Mesendoderm (in vitro differentiated cells): ENCODE measurements at regions not wholly inside any gene's neighbourhood (a gene's known extent, or its start where the extent isn't known, plus 50 kb on each side); places are given as distances from the start of the nearest gene placed in this dataset.

Experiments
- DNase-seq: peaks from one replicate; pipeline ENCODE4 v3.0.0; 2013
- H2AK5ac ChIP-seq: 2 replicates; pipeline ENCODE4 v1.6.1; 2013; ENCODE audit warnings: low read length, inconsistent platforms
- H2BK120ac ChIP-seq: 2 replicates; pipeline ENCODE4 v1.6.1; 2013; ENCODE audit warnings: low read depth, mild to moderate bottlenecking, low read length, moderate library complexity, mixed read lengths
- H2BK15ac ChIP-seq: replicated peaks from 2 replicates; pipeline ENCODE4 v1.6.1; 2013; ENCODE audit warnings: low read depth, mild to moderate bottlenecking, moderate library complexity
- H2BK5ac ChIP-seq: 2 replicates; pipeline ENCODE4 v1.6.1; 2013; ENCODE audit warnings: low read length, inconsistent platforms
- H3K18ac ChIP-seq: 2 replicates; pipeline ENCODE4 v1.6.1; 2013; ENCODE audit warnings: mild to moderate bottlenecking, low read length, mixed read lengths
- H3K23ac ChIP-seq: one replicate; pipeline ENCODE4 v1.6.1; 2013; ENCODE audit warnings: low read length
- H3K27ac ChIP-seq: 2 replicates; pipeline ENCODE4 v1.5.1; 2013; ENCODE audit warnings: low read depth, mild to moderate bottlenecking, inconsistent platforms, low read length, moderate library complexity
- H3K27me3 ChIP-seq: 2 replicates; pipeline ENCODE4 v1.6.1; 2013; ENCODE audit warnings: low read length, control low read depth, mild to moderate bottlenecking, inconsistent platforms; ENCODE audit not compliant: insufficient read depth, poor library complexity
- H3K36me3 ChIP-seq: 2 replicates; pipeline ENCODE4 v1.6.1; 2013; ENCODE audit warnings: low read length, inconsistent platforms; ENCODE audit not compliant: control insufficient read depth, insufficient read depth
- H3K4ac ChIP-seq: one replicate; pipeline ENCODE4 v1.6.1; 2013; ENCODE audit warnings: low read depth, mild to moderate bottlenecking, low read length, moderate library complexity
- H3K4me1 ChIP-seq: 2 replicates; pipeline ENCODE4 v1.6.1; 2013; ENCODE audit warnings: low read depth, low read length, inconsistent platforms; ENCODE audit not compliant: control insufficient read depth
- H3K4me2 ChIP-seq: 2 replicates; pipeline ENCODE4 v1.6.1; 2013; ENCODE audit warnings: low read length
- H3K4me3 ChIP-seq: 2 replicates; pipeline ENCODE4 v1.5.1; 2013; ENCODE audit warnings: mild to moderate bottlenecking, low read length
- H3K56ac ChIP-seq: one replicate; pipeline ENCODE4 v1.6.1; 2013; ENCODE audit warnings: low read length
- H3K79me1 ChIP-seq: 2 replicates; pipeline ENCODE4 v1.6.1; 2013; ENCODE audit warnings: low read length, inconsistent platforms
- H3K79me2 ChIP-seq: 2 replicates; pipeline ENCODE4 v1.6.1; 2013; ENCODE audit warnings: mild to moderate bottlenecking, low read length; ENCODE audit not compliant: control insufficient read depth, insufficient read depth
- H3K9ac ChIP-seq: 2 replicates; pipeline ENCODE4 v1.6.1; 2013; ENCODE audit warnings: low read length, inconsistent platforms
- H4K5ac ChIP-seq: one replicate; pipeline ENCODE4 v1.6.1; 2013; ENCODE audit warnings: low read length
- H4K8ac ChIP-seq: one replicate; pipeline ENCODE4 v1.6.1; 2013; ENCODE audit warnings: low read depth, mild to moderate bottlenecking, control low read depth, low read length, moderate library complexity
- WGBS: extraction: QIAGEN DNeasy Blood & Tissue Kit; methylation state at CpG from one replicate; pipeline ENCODE4 v1.1.7; 2013; ENCODE audit warnings: low lambda C conversion rate, missing lambda C conversion rate; ENCODE audit not compliant: insufficient coverage; ENCODE audit errors: extremely low coverage; 5-methylcytosine and 5-hydroxymethylcytosine counted together

DNA sequence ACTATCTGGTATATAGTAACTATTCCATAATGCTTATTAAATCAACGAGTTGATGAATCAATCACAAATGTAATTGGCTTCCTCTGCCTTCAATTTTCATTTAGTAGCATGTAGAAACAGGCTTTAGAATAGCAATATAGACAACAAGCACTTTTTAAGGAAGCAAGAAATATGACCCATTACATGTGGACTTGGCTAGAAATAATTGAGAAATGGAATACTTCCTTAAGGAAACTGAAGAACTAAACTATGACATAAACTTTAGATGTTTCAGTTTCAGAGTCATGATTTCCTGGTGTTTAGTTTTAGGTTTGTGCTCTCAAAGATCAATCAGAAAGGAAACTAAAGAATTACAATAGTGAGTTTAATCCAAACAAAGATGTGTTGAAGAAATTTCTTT, 443.8 kb downstream of the MBD2 start:
- Histone ChIP-seq H3K23ac (no peak overlapping the region), H3K27me3 (no peaks in the 10 kb centered on the region), H4K8ac (no peak overlapping the region), H3K27ac (no peak overlapping the region), H2AK5ac (no peak overlapping the region), H3K4me3 (no peak overlapping the region), H3K79me2 (no peaks in the 10 kb centered on the region), H2BK120ac (no peak overlapping the region), H3K79me1 (no peaks in the 10 kb centered on the region), H3K56ac (no peak overlapping the region), H2BK5ac (no peak overlapping the region), H3K4ac (no peak overlapping the region), H3K9ac (no peak overlapping the region), H3K4me1 (no peaks in the 10 kb centered on the region), H3K18ac (no peak overlapping the region), H3K4me2 (no peak overlapping the region), H4K5ac (no peak overlapping the region), H2BK15ac (no peak overlapping the region), H3K36me3 (no peaks in the 10 kb centered on the region)
- DNase-seq: no peak
- no CpG with 5 or more reads among the region's 1 CpG for WGBS

DNA sequence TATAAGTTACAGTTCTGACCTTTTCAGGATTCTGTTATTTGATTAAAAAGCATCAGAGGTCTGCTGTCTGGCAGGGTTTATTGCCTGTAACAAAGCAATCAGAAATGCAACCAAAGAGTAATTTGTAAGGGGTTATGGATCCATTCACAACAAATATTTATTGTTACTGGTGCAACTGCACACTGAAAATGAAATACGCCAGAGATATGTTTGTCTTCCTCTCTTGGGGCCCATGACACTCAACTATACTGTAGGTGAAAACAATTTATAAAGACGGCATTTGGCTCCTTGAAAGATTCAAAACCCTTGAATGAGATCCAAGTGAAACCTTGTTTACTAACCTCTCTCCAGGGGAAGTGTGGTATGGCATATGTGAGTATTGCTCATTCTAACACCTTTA, 452.2 kb downstream of the MBD2 start:
- no peaks in the 10 kb centered on the region for H3K36me3 ChIP-seq
- H3K9ac ChIP-seq: no peak overlapping the region
- no peak overlapping the region for H2BK5ac ChIP-seq
- no peak overlapping the region for H3K4ac ChIP-seq
- H4K8ac ChIP-seq: no peak overlapping the region
- no peaks in the 10 kb centered on the region for H3K4me1 ChIP-seq
- no peak for DNase-seq
- H3K56ac ChIP-seq: no peak overlapping the region
- no peak overlapping the region for H2BK120ac ChIP-seq
- WGBS: no CpG with 5 or more reads among the region's 2 CpGs
- H3K27ac ChIP-seq: no peak overlapping the region
- H3K27me3 ChIP-seq: no peaks in the 10 kb centered on the region
- no peak overlapping the region for H3K4me2 ChIP-seq
- H3K23ac ChIP-seq: no peak overlapping the region
- no peaks in the 10 kb centered on the region for H3K79me2 ChIP-seq
- H3K79me1 ChIP-seq: no peaks in the 10 kb centered on the region
- H2AK5ac ChIP-seq: no peak overlapping the region
- no peak overlapping the region for H2BK15ac ChIP-seq
- no peak overlapping the region for H4K5ac ChIP-seq
- no peak overlapping the region for H3K18ac ChIP-seq
- no peak overlapping the region for H3K4me3 ChIP-seq

DNA sequence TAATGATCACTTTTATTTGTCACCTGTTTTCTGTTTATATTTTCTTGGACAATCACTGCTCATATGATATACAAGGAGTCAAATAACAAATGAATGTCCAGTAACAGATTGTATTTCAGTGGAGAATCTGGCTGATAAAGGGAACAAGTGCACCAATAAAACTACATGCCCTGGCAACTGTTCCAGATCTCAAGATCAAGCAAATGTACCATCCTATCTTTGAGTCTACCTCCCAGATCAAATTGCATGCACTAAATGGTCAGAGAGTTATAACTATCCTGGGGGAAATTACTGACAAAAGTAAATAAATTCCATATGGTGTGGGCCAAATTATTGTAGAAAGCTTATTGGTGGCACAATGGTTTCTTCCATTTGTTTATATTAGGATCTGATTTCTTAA, 452.8 kb downstream of the MBD2 start:
- Histone ChIP-seq H3K36me3 (no peaks in the 10 kb centered on the region), H3K18ac (no peak overlapping the region), H3K56ac (no peak overlapping the region), H3K4me3 (no peak overlapping the region), H3K4ac (no peak overlapping the region), H3K79me2 (no peaks in the 10 kb centered on the region), H3K4me1 (no peaks in the 10 kb centered on the region), H4K8ac (no peak overlapping the region), H3K9ac (no peak overlapping the region), H2BK15ac (no peak overlapping the region), H3K23ac (no peak overlapping the region), H4K5ac (no peak overlapping the region), H2BK5ac (no peak overlapping the region), H2AK5ac (no peak overlapping the region), H3K27ac (no peak overlapping the region), H3K79me1 (no peaks in the 10 kb centered on the region), H3K4me2 (no peak overlapping the region), H2BK120ac (no peak overlapping the region), H3K27me3 (no peaks in the 10 kb centered on the region)
- DNase-seq: no peak

DNA sequence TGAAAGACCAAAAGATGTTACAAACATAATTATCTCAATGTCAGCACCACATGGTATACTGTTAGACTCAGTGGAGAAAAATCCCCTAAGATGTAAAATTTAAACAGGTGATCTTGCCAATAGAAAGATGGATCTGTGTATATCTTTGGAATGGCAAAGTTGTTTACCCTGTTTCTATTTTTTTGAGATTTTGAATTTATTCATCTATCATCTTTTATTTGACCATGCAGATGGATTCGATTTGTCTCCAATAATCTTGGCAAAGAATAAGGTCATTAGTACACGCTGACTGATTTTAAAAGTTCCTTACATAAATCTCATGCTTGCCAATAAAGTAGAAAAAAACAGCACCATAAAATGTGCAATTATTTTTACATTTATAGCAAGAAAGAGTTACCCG, 459.3 kb downstream of the MBD2 start:
- WGBS: no CpG with 5 or more reads among the region's 3 CpGs
- no peak overlapping the region for H2BK5ac ChIP-seq
- H2AK5ac ChIP-seq: no peak overlapping the region
- no peak for DNase-seq
- no peaks in the 10 kb centered on the region for H3K79me1 ChIP-seq
- H3K27me3 ChIP-seq: no peaks in the 10 kb centered on the region
- no peak overlapping the region for H3K4ac ChIP-seq
- H2BK120ac ChIP-seq: no peak overlapping the region
- no peaks in the 10 kb centered on the region for H3K79me2 ChIP-seq
- H3K4me3 ChIP-seq: no peak overlapping the region
- no peak overlapping the region for H3K56ac ChIP-seq
- no peak overlapping the region for H3K4me2 ChIP-seq
- no peak overlapping the region for H3K9ac ChIP-seq
- no peaks in the 10 kb centered on the region for H3K4me1 ChIP-seq
- H3K23ac ChIP-seq: no peak overlapping the region
- no peak overlapping the region for H4K8ac ChIP-seq
- no peak overlapping the region for H4K5ac ChIP-seq
- H3K27ac ChIP-seq: no peak overlapping the region
- H2BK15ac ChIP-seq: no peak overlapping the region
- no peak overlapping the region for H3K18ac ChIP-seq
- H3K36me3 ChIP-seq: no peaks in the 10 kb centered on the region

DNA sequence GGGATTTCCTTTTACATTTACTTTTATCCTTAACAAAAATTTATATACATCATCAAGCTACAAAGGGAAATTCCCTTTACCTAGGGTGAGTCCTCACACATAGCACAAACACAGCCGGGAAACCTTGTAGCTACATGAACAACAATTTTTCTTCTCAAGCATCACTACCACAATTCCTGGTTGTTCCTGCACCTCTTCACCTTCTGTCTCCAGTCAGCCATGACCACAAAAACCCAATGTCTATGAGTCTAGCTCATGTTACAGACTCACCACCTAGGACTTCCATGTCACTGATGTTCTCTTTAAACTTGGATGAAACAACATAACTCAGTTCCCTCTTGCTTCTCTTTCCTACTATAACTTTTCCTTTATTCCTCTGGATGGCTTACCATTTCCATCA, 460.4 kb downstream of the MBD2 start:
- Histone ChIP-seq H2BK120ac (no peak overlapping the region), H3K4me1 (no peaks in the 10 kb centered on the region), H2BK5ac (no peak overlapping the region), H3K36me3 (no peaks in the 10 kb centered on the region), H4K8ac (no peak overlapping the region), H3K27me3 (no peaks in the 10 kb centered on the region), H3K4me3 (no peak overlapping the region), H3K27ac (no peak overlapping the region), H2AK5ac (no peak overlapping the region), H3K4me2 (no peak overlapping the region), H3K18ac (no peak overlapping the region), H3K79me1 (no peaks in the 10 kb centered on the region), H4K5ac (no peak overlapping the region), H3K4ac (no peak overlapping the region), H3K9ac (no peak overlapping the region), H3K23ac (no peak overlapping the region), H3K79me2 (no peaks in the 10 kb centered on the region), H3K56ac (no peak overlapping the region), H2BK15ac (no peak overlapping the region)
- DNase-seq: no peak
- no CpG with 5 or more reads among the region's 1 CpG for whole genome bisulfite sequencing

DNA sequence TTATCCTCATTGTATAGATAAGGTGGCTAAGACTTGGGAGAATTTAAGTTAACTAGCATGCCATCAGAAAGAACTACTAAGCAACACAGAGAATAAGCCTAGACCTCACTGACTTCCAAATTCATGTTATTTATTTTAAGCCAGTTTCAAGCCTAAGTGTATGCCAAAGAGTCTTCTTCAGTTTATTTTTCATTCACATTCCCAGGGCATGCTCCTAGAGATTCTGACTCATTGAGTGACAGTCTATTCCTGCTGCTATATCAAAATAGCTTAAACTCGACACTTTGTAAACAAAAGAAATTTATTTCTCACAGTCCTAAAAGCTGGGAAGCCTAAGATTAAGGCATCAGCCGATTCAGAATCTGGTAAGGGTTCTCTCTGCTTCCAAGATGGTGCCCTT, 467.1 kb downstream of the MBD2 start:
- DNase-seq: no peak
- no peak overlapping the region for H2BK5ac ChIP-seq
- WGBS: no CpG with 5 or more reads among the region's 2 CpGs
- no peak overlapping the region for H3K4me2 ChIP-seq
- H3K36me3 ChIP-seq: no peaks in the 10 kb centered on the region
- no peak overlapping the region for H3K18ac ChIP-seq
- no peak overlapping the region for H4K8ac ChIP-seq
- H3K27me3 ChIP-seq: no peaks in the 10 kb centered on the region
- H3K4me1 ChIP-seq: no peaks in the 10 kb centered on the region
- no peak overlapping the region for H3K4ac ChIP-seq
- no peak overlapping the region for H4K5ac ChIP-seq
- no peak overlapping the region for H3K56ac ChIP-seq
- H3K79me2 ChIP-seq: no peaks in the 10 kb centered on the region
- no peak overlapping the region for H3K4me3 ChIP-seq
- H3K79me1 ChIP-seq: no peaks in the 10 kb centered on the region
- H3K27ac ChIP-seq: no peak overlapping the region
- no peak overlapping the region for H3K23ac ChIP-seq
- H3K9ac ChIP-seq: no peak overlapping the region
- H2BK120ac ChIP-seq: no peak overlapping the region
- no peak overlapping the region for H2BK15ac ChIP-seq
- H2AK5ac ChIP-seq: no peak overlapping the region
